GM18498 (cell line): ENCODE measurements at regions not wholly inside any gene's neighbourhood (a gene's known extent, or its start where the extent isn't known, plus 50 kb on each side); places are given as distances from the start of the nearest gene placed in this dataset.

Experiments used
- ATAC-seq: cut with Tn5 transposase; IDR thresholded peaks from one replicate; pipeline ENCODE4 v1.9.1; 2021; ENCODE audit warnings: mild to moderate bottlenecking, moderate library complexity; ENCODE audit not compliant: unreplicated experiment

GRCh38 chr9:86732514-86733171 is 214.7 kb downstream of the GAS1 start:
- ATAC-seq, result no peak

DNA sequence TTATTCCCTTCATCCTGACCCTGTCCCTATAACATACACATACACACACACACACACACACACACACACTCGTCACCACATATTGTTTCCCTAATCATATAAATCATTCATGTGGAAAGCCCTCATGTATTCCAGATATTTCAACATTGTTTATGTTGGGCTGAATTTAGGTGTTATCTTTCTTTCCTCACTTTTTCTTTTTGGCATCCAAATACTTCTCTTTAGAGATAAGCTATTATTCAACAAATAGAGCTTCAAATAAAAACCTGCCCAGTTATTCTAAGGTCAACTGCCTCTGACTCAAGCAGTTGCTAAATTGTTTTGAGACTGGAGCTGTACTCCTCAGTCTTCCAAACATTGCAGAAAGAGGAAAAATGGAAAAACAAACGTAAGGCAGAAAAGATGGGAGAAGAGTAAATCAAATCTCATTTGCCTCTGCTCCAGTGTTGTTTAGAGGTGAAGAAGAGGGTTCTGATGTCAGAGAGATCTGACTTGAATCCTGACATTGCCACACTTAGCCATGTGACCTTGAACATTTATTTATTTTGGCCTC is 215.7 kb downstream of the GAS1 start:
- ATAC-seq, result no peak

DNA sequence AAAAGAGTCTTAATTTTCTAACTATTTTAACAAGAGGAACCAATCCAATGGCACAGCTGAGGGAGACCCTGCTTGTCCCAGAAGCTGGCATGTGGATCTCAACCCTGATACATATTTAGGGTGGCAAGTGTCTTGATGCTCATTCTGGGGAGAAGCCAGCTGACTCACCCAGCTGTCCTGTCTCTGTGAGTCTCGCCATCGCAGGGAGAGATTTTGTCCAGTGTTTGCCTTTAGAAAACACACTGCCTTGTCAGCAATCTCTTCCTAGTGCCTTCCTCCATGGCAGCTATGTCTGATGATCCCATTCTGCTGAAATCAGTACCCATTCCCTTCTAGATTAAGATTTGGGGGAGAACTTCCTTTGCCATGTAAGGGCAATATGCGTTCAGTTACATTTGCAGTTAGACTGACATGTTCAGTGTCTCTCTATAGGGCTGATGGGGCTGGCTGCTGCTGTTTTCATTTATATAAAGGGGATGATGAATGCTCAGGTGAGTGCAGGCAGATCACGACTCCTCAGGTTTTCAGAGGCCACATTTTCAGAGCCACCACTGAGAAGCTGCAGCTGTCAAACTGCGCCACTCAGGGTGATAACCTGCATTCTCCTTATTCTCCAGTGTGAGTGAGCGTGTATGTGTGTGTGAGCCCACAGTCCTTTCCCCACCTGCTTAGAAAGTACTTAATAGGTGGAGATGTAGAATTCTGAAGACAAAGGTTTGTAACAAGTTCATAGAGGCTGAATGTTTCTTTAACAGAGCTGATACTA is 217.0 kb downstream of the GAS1 start:
- ATAC-seq, result no peak

- ATAC-seq, result no peak
These were observed 222.8 kb downstream of the GAS1 start for GRCh38 chr9:86724529-86724928.

DNA sequence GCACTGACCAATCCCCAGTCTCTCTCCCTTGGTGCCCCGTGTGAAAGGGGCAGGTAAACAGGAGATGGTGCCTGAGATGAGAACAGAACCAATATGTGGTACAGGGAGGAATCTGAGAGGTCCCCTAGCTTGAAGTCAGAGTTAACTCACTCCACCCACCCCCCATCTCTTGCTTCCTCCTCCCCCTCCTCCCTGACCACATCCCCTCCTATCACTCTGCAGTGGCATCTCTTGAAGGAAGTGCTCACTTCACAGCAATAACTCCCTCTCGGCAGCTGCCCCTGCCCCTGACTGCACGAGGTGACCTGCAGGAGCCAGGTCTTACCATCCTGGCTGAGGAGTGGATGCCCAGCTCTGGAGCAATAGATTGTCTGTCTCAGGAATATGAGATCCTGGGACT is 224.0 kb downstream of the GAS1 start:
- no peak for ATAC-seq

DNA sequence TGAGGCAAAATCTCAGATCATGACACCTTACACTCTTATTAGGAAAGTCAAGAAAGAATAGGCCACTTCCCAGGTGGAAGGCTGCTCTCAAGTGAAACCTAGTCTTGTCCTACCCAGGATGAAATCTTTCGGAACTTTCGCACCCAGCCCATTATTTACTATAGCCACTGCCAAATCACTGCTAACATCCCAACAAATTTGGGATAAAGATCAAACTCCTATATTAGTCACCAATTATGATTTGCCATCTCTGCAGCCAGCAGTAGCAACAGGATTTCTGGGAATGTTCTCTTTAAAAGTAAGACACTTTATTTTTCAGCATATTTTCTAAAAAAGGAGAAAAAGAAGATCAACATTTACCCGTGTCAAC is 224.6 kb downstream of the GAS1 start:
- ATAC-seq, result no peak

DNA sequence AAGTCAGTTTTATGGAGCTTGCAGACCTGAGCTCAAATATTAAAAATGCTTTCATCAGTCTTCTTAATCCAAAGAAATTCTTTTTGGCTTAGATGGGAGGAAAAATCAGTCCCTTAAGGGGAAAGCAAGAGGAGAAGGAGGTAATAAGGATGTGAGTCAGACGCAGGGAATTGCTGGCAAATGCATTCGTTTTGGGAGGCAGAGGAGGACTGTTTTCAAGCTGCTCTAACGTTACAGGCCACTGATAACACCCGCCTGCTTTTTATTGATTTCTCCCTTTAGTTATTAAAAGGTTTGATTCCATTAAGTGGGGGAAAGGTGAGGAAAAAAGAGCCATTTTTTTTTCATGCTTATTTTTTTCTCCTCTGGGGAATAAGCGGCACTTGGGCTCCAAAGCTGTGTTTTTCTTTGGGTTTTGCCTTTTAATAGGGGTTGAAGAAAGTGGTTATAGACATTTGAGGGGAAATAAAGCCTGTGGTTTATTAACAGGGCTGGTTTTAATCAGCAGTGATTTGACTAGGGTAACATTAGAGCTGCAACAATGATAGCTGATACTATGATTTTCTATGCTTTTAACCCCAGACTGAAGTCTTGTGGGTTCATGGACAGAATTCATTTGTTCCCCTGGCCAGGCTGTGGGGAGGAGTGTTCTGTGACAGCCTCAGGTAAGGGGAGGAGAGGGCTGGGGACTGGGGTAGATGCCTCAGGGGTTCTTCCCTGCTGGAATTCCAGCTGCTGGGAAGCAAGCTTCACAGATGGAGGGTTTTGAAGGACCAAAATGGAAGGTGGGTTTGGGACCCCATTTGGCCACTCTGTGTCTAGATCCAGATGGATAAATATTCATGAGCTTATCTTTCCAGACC is 225.2 kb downstream of the GAS1 start:
- ATAC-seq, result no peak

DNA sequence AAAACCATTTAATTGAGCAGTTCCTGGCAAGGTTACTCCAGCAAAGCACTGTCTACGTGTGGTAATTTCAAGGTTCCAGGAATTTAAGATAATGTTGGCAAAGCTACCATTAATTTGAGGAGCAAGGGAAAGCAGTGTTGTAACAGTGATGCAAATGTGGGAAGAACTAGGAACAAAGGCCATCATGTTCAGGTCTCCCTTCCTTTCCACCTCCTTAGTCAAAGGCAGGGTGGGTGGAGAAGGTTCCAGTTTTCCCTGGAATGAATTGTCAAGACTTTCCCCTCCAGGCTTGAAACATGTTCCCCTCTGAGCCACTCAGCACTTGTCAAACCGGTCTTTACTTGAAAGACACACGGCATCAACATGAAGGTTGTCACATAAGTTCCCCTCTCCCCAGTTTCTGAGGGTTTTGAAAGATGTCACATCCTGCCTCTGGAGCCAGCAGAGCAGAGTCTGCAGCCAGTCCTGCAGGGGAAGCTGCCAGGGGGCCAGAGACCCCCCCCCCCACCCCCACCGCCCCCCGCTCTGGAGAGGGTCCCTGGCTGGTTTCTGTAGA is 226.0 kb downstream of the GAS1 start:
- ATAC-seq, result no peak

- ATAC-seq, result no peak
These were observed 226.6 kb downstream of the GAS1 start for GRCh38 chr9:86720639-86721225.

DNA sequence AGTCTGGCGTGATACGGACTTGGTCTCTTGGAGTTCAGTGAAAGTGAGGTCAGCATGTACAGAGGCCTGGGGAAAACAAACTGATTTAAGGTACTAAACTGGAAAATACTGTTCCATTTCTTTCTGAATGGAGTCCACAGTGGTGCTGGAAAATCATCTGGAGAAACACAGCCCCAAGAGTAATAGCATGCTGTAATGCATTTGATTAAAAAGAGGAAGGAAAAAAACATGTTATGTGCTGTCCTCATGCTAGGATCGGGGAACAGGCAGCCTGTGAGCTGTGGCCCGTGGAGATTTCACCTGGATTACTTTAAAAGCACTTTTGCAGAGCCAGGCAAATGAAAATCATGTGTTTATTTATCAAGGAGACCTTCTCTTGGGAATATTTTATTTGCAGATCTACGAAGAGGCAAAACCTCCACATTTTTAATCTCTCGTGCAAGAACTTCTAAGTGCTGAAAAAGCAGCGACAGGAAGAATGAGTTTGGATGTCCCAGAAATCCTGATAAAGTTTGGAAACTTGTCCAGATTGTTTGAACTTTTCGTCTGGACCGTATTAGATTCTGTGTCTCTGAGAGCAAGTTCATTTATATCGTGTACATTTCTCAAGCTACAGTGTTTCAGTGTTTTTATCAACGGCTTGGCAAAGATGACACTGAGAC is 228.8 kb downstream of the GAS1 start:
- ATAC-seq, result no peak

DNA sequence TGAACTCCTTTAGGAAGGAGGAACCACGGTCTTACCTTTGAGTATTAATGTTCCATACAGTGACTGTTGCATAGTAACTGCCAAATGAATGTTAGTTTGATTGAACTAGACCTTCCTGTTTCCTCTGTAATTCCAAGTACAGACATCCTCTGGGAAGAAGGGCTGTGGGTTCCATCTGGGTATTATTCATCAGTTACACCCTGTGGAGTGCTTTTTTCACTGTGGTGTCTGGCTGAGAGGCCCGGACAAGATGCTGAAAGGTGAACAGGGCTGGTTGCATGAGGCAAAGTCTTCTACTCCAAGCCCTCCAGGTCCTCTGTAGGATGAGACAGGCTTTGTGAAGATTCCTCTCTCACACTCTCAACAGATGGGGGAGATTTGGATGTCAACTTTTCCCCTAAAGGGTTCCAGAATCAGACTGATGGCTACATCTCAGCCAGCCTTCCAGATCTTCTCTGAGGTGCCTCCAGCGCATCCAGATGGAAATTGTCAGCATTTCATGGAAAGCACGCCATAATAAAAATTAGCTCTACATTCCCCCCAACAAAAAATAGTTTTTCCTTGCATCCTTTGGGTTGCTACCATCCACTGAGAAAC is 230.9 kb downstream of the GAS1 start:
- no peak for ATAC-seq

DNA sequence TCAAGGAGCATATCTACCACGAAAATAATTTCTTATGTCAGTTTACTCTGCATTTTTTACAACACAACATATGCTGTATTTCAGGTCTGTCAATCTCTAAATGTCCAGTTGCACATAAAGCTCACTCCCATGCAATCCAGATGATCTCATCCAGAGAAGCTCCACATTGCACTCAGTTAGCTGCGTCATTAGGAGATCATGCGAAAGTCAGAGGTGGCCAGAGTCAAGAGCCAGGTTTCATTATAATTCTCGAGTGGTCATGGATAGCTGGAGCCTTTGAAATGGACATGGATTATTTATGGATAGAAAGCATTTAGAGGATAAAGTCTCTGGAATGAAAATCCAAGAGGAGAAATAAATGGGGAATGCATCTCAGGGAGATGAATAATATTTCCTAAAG is 232.3 kb downstream of the GAS1 start:
- ATAC-seq, result no peak

DNA sequence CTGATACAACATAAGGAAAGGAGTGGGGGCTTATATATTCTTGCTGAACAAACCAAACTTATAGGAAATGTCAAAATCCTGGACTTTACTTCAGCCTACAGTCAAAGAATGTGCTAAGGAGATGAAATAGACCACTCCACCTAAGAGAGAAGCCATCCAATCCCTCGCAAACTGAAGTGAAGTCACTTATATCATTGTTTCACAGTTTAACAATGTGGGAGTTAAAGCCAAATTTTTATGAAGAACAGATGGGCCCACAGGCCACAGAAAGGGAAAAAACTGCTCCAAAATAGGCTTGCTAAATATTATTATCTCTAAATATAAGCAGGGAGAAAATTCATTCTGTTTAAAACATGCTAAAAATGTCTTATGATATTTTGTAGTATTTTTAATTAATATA is 233.3 kb downstream of the GAS1 start:
- no peak for ATAC-seq

DNA sequence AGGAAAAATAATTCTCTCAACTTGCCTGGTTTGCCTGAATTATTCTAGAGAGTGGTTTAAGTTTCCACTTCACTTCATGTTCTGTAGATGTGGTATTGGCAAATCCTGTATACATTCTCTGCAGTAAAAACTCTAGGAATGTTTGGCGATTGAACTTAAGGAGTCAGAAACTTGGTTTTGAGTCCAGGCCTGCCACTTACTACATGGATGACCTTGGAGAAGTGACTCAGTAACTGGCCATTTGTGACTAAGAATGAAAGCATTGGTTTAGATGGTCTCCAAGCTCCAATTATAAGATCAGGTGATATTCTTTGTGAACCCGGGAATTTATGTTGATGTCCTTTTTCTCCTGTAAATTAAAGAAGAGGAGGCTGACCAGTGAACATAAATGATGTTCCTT is 233.8 kb downstream of the GAS1 start:
- ATAC-seq, result no peak

- ATAC-seq, result no peak
These were observed 238.1 kb downstream of the GAS1 start for GRCh38 chr9:86708918-86709835.

DNA sequence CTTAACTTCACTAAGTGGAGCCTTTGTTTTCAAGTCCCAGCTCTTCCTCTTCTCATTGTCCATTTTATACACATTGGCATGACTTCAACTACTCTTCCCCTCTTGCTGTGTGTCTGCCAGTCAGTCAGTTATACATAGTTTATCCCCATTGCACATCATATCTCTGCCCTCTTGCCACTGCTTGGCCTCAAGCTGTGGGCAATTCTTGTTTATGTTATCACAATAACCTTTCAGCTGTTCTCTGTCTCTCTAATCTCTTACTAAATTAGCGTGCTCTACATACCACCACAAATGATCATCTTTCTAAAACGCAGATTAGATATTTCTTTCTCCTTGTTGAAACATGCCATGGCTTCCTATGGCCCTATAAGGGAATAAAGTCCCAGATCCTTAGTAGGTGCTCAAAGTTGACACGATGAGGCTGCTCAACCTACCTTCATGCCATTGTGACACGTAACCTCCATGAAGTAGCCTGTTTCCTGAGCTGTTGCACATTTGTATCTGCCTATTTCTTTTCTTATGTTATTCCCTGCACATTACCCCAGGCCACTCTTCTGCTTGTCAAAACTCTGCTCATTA is 239.3 kb downstream of the GAS1 start:
- ATAC-seq, result no peak

DNA sequence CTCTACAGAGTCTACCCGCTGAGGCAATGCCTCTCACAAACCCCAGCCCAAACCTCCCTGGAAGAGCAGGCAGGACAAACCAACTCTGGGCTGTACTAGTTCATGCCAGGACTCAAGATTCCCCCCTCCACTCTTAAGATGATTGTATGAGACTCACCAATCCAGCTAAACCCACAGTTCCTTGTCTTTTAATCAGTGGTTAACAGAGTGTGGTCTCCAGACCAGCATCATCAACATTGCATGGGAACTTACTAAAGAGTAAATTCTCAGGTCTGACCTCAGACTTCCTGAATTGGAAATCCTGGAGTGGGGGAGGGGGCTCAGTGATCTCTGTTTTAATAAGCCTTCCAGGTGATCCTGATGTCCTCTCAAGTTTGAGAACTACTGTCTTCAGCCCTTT is 240.9 kb downstream of the GAS1 start:
- ATAC-seq, result no peak

DNA sequence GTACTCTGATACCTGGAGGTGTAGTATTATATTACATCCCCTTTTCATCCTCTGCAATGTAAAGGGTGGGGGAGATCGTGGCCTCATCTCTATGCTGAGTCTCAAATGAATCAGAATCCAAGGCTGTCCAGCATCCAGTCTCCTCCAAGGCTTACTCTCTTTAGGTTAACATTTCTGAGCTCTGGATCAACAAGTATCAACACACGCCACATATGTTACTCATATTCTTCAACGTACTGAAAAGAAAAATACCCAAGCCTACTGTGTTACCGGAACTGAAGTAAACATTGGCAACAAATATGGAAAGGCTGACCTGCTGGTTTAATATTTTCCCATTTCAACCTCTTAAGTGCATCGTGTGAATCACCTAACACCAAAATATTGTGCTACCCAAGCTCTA is 241.8 kb downstream of the GAS1 start:
- ATAC-seq, result no peak

DNA sequence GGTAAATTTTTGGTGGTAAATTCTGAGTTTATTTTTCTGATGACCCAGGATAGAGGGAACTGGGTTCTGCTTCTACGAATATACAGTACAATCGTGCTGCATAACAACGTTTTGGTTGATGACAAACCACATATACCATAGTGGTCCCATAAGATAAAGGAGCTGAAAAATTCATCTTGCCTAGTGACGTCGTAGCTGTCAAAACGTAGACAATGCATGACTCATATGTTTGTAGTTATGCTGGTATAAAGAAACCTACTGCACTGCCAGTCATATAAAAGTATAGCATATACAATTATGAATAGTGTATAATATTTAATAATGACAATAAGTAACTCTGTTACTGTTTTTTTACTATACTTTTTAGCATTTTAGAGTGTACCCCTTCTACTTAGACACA is 244.0 kb downstream of the GAS1 start:
- no peak for ATAC-seq
